D721Med (cell line): ENCODE measurements at regions not wholly inside any gene's neighbourhood (a gene's known extent, or its start where the extent isn't known, plus 50 kb on each side); places are given as distances from the start of the nearest gene placed in this dataset.

Experiments
- DNase-seq: peaks from one replicate; pipeline ENCODE4 v3.0.0; 2011; ENCODE audit warnings: low spot score; ENCODE audit not compliant: insufficient read length
- FAIRE-seq: peaks from 2 replicates; lab custom pipeline; 2011; peaks lifted over from hg19 to GRCh38; lab: Jason Lieb, UNC
- TF ChIP-seq, protein P1 (sequence below): IDR thresholded peaks from 2 replicates; pipeline ENCODE4 v1.5.1; 2012; ENCODE audit warnings: mild to moderate bottlenecking, control low read depth; ENCODE audit not compliant: insufficient read depth; ENCODE audit errors: missing control alignments

DNA sequence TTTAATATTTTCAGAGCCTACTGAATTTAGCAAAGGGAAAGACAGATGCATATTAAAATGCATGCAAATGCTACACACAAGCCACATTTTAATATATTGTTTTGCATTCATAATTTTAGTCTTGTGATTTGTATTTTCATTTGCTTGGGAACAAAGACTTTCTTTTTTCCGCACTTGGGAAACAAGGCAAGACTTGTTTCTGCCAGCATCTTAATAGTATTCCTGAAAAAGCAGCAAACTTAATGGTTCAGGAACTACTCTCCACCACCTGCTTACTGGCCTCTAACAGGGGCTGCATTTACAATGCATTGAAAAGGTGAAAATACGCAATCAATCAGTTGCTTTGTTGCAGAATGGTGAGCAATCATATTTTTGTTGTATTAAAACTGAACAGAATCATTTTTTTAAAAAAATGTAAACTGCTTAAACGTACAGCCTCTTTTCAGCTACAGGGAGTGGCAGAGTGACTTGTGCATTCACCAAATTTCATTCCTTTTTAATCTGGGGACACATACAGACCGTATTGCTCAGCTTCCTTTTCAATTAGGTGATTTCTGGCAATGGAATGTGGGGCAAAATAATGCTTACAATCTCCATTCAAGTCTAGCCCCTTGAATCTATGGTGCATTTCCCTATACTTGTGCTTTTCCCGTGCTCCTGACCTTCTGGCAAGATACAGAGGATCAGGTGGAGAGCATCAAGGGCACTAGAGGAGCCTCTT, 144.1 kb upstream of the BTG1 start:
- FAIRE-seq (no peak), DNase-seq (no peak)
- TF ChIP-seq, protein P1, sequence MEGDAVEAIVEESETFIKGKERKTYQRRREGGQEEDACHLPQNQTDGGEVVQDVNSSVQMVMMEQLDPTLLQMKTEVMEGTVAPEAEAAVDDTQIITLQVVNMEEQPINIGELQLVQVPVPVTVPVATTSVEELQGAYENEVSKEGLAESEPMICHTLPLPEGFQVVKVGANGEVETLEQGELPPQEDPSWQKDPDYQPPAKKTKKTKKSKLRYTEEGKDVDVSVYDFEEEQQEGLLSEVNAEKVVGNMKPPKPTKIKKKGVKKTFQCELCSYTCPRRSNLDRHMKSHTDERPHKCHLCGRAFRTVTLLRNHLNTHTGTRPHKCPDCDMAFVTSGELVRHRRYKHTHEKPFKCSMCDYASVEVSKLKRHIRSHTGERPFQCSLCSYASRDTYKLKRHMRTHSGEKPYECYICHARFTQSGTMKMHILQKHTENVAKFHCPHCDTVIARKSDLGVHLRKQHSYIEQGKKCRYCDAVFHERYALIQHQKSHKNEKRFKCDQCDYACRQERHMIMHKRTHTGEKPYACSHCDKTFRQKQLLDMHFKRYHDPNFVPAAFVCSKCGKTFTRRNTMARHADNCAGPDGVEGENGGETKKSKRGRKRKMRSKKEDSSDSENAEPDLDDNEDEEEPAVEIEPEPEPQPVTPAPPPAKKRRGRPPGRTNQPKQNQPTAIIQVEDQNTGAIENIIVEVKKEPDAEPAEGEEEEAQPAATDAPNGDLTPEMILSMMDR = no peak

DNA sequence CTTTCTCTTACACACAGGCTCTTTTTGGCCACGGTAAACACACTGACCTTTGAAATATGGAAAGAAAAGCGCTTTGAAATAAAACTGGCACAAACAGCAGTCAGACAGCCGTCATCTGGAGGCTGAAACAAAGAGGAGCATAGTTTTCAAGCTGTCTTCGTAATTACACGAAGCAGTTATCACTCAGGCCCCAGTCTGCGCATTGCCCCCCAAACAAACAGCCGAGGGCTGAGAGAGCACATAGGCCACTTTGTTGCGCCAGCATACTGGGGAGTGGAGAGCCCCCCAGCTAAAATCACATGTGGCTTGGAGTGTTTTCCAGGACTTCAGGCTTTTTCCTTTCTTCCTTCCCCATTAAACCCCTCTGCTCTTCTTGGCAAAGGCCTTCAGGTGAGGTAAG, 142.9 kb upstream of the BTG1 start:
- TF ChIP-seq, protein P1 = no peak
- DNase-seq (no peak), FAIRE-seq (no peak)

DNA sequence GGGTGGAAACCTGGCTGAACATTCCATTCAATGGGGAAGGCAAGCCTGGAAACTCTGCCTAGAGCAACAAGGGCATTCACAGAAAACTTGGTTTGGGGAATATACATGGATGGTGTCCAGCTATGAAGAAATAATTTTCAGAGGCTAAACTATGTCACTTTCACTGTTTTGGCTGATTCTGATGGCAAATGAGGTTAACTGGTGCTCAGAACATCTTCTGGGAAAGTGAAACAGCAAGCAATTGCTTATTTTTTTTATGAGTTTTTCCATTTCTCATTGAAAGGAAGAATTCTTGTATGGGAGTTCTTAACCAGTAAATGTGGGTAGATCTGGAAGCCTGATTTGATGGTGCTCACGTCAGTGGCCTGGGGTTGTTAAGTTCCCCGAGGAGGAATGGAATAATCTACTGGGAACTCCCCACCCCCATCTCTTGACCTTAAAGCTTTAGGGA, 132.8 kb upstream of the BTG1 start:
- FAIRE-seq = no peak
- no peak for DNase-seq
- TF ChIP-seq, protein P1 = no peak

DNA sequence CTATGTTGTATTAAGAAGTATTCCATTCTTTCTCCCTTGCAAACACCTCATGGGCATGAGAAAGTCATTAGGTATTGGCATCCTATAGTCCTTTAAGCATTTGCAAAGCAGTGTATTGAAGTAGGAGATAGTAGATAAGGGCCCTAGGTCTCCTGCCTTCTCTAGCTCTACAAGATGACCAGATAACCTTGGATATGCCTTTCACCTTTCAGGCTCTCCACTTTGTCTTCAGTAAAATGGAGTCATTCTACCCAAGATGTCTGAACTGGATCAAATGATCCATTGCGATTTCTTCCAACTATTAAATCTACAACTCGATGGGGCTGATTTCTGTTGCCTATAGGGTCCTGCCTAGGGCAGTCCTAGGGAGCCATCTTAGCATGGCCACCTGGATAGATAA, 132.1 kb upstream of the BTG1 start:
- FAIRE-seq (no peak), DNase-seq (no peak)
- TF ChIP-seq, protein P1 = no peak

DNA sequence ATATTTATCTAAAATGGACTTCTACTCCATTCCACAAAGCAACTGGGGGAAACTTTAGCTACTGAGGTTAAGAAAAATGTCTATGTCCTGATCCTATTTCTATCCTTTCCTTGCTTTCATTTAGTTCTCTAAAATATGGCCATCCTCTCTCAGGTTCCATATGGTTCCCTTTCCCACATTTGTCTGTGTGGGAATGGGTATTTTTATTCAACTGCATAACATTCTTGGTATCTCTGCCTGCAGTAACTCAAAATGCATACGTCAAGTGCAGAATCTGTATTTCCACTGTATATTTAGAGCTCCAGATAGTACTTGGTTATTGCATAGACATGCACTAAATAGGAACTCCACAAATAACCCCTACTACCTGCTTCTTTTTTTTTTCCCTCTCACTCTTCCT, 130.6 kb upstream of the BTG1 start:
- TF ChIP-seq, protein P1 = no peak
- no peak for FAIRE-seq
- DNase-seq = no peak

DNA sequence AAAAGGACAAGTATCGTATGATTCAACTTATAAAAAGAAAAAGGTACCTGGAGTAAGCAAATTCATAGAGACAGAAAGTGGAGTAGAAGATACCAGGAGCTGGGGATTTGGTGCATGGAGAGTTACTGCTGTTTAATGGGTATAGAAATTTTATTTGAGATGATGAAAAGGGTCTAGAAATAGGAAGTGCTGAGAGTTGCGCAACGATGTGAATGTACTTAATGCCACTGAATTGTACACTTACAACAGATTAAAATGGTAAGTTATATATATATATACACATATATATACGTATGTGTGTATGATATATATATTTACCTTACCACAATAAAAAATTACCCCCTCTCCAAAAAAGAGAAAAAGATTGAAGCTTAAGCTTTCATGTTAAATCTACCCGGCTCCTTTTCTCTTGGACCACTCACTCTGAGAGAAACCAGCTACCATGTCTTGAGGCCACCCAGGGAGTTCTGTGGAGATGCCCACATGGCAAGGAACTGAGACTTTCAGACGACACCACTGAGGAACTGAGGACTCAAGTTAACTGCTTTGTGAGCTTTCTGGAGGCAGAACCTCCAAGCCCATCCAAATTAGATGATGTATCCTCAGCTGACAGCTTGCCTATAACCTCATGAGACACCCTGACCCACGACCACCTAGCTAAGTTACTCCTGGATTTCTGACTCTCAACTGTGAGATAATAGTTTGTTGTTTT, 130.0 kb upstream of the BTG1 start:
- no peak for FAIRE-seq
- no peak for DNase-seq
- TF ChIP-seq, protein P1 = no peak

DNA sequence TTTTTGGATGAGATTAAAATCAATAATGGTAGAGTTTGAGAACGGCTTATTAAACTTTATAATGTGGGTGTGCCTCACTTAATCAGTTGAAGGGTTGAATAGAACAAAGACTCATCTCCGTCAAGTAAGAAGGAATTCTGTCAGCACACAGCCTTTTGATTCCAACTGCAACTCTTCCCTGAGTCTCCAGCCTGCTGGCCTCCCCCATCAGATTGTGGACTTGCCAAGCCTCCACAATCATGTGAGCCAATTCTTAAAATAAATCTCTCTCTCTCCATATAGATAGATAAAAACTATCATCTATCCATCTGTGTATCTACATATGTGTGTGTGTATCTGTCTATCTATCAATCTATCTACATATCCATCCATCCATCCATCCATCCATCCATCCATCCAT, 127.4 kb upstream of the BTG1 start:
- FAIRE-seq (no peak), DNase-seq (no peak)
- TF ChIP-seq, protein P1 = no peak
